Tibial nerve (tissue), 4 donors: ENCODE measurements at regions not wholly inside any gene's neighbourhood (a gene's known extent, or its start where the extent isn't known, plus 50 kb on each side); places are given as distances from the start of the nearest gene placed in this dataset.
"Not testable (repeated sequence)": the region's sequence is repeated elsewhere in the genome, so short reads cannot be mapped to it uniquely, and the experiment has no call there.

Experiments
- CTCF ChIP-seq, 5 experiments: fragments of 200-600 bp in 3 of 5; fragments of 450-650 bp in 2 of 5; sonication (generic) in 3 of 5; IDR thresholded peaks; one replicate each; pipeline ENCODE4 v1.5.1; 2016 to 2019; ENCODE audit warnings: antibody characterized with exemption in 5 of 5, mild to moderate bottlenecking in 3 of 5, moderate library complexity in 2 of 5
- EP300 ChIP-seq, 2 donors: sonication (generic); formaldehyde crosslinking; IDR thresholded peaks; one replicate each; pipeline ENCODE4 v1.6.1; 2017; ENCODE audit warnings: antibody characterized with exemption in 2 of 2, mild to moderate bottlenecking in 1 of 2
- POLR2A ChIP-seq, 2 donors: fragments of 450-650 bp; IDR thresholded peaks; one replicate each; pipeline ENCODE4 v1.6.1; 2017; ENCODE audit warnings: antibody characterized with exemption in 2 of 2, mild to moderate bottlenecking in 2 of 2, moderate library complexity in 2 of 2

- not testable (repeated sequence) for TF ChIP-seq CTCF, POLR2A, EP300 (IDR thresholded peaks at IDR 0.05)
Observed at GRCh38 chr4:130767384-130767783, 1671.4 kb downstream of the C4orf33 start.
